A549 (cell line): ENCODE measurements at regions not wholly inside any gene's neighbourhood (a gene's known extent, or its start where the extent isn't known, plus 50 kb on each side); places are given as distances from the start of the nearest gene placed in this dataset.
A peak's percentile ranks its signal among the peaks of the same experiment; 100 is the strongest.

ENCODE experiments used
- ATAC-seq, 2 experiments: fragments of 200-7000 bp in 1 of 2; fragments of >200 bp in 1 of 2; cut with Nextera tagmentation in 1 of 2; cut with Tn5 transposase in 1 of 2; 3 replicates each; pipeline versions ENCODE4 v1.8.0 to v1.9.1; 2018 to 2020; ENCODE audit warnings: mild to moderate bottlenecking in 1 of 2, moderate library complexity in 1 of 2
- CTCF ChIA-PET: fragments of 300-600 bp; sonication (Branson Sonifier 250); formaldehyde crosslinking; extraction: SDS; loops from one replicate; lab custom pipeline; 2021; ENCODE audit warnings: antibody characterized with exemption, inconsistent platforms; lab: Yijun Ruan, JAX
- POLR2A ChIA-PET: fragments of 350-600 bp; formaldehyde crosslinking; extraction: SDS; loops from one replicate; lab custom pipeline; 2021; ENCODE audit warnings: antibody characterized with exemption, inconsistent platforms; lab: Yijun Ruan, JAX
- DNase-seq, 2 experiments: peaks; one replicate each; pipeline versions ENCODE4 v3.0.0 to v3.0.0-alpha.2; 2011 to 2016; ENCODE audit warnings: low read depth in 1 of 2, low spot score in 1 of 2
- FAIRE-seq: peaks from 2 replicates; lab custom pipeline; 2011; peaks lifted over from hg19 to GRCh38; lab: Jason Lieb, UNC
- H3K27ac ChIP-seq, 2 experiments: fragments of >200 bp; sonication (Bioruptor Twin); formaldehyde crosslinking; 3 replicates each; pipeline ENCODE4 v1.5.1; 2016 to 2017
- H3K4me1 ChIP-seq: fragments of >200 bp; sonication (Bioruptor Twin); formaldehyde crosslinking; 3 replicates; pipeline ENCODE4 v1.6.1; 2016
- H3K4me2 ChIP-seq: fragments of >200 bp; sonication (Bioruptor Twin); formaldehyde crosslinking; 3 replicates; pipeline ENCODE4 v1.6.1; 2016
- H3K4me3 ChIP-seq: fragments of >200 bp; sonication (Bioruptor Twin); formaldehyde crosslinking; 3 replicates; pipeline ENCODE4 v1.5.1; 2016
- H3K9me3 ChIP-seq: fragments of >200 bp; sonication (Bioruptor Twin); formaldehyde crosslinking; 3 replicates; pipeline ENCODE4 v1.6.1; 2016
- CHD2 ChIP-seq: fragments of 150-350 bp; IDR thresholded peaks from 2 replicates; pipeline ENCODE4 v1.6.1; 2014; ENCODE audit warnings: low read length; ENCODE audit not compliant: partially characterized antibody
- EHMT2 ChIP-seq: fragments of 200-600 bp; sonication (generic); IDR thresholded peaks from 2 replicates; pipeline ENCODE4 v1.6.1; 2016; ENCODE audit warnings: antibody characterized with exemption, low read depth, mild to moderate bottlenecking, moderate library complexity
- EP300 ChIP-seq, 2 experiments: fragments of >200 bp; sonication (Bioruptor Twin); formaldehyde crosslinking; IDR thresholded peaks; 2 replicates in 1 of 2; 3 replicates in 1 of 2; pipeline ENCODE4 v1.6.1; 2016 to 2017
- FOSB ChIP-seq: fragments of 250-450 bp; sonication (Bioruptor Pico); IDR thresholded peaks from 2 replicates; pipeline ENCODE4 v1.5.0; 2020; ENCODE audit warnings: mild to moderate bottlenecking, moderate library complexity
- HDAC2 ChIP-seq: fragments of 200-600 bp; sonication (generic); IDR thresholded peaks from 2 replicates; pipeline ENCODE4 v1.6.1; 2016
- HOXB13 ChIP-seq: fragments of 250-450 bp; sonication (Bioruptor Pico); IDR thresholded peaks from 2 replicates; pipeline ENCODE4 v1.5.0; 2020; ENCODE audit warnings: low read depth, mild to moderate bottlenecking, moderate library complexity
- JUNB ChIP-seq: fragments of >200 bp; sonication (Bioruptor Twin); formaldehyde crosslinking; IDR thresholded peaks from 2 replicates; pipeline ENCODE4 v1.6.1; 2016
- KDM1A ChIP-seq: fragments of 200-600 bp; sonication (generic); IDR thresholded peaks from 2 replicates; pipeline ENCODE4 v1.6.1; 2016; ENCODE audit warnings: low read depth, mild to moderate bottlenecking
- KDM5A ChIP-seq: fragments of 200-600 bp; sonication (generic); IDR thresholded peaks from 2 replicates; pipeline ENCODE4 v1.6.1; 2016; ENCODE audit warnings: antibody characterized with exemption, mild to moderate bottlenecking
- MAFK ChIP-seq: fragments of 450-650 bp; IDR thresholded peaks from 2 replicates; pipeline ENCODE4 v1.6.1; 2014; ENCODE audit not compliant: partially characterized antibody
- MAZ ChIP-seq: fragments of 150-350 bp; IDR thresholded peaks from 2 replicates; pipeline ENCODE4 v1.6.1; 2014; ENCODE audit warnings: antibody characterized with exemption, low read depth, low read length, borderline replicate concordance
- NFE2L2 ChIP-seq: fragments of 150-350 bp; conservative IDR thresholded peaks from 2 replicates; pipeline ENCODE4 v1.6.1; 2014; ENCODE audit warnings: low read length
- NR3C1 ChIP-seq: fragments of >200 bp; sonication (Bioruptor Twin); formaldehyde crosslinking; IDR thresholded peaks from 3 replicates; pipeline ENCODE4 v1.6.1; 2017
- POLR2AphosphoS2 ChIP-seq: conservative IDR thresholded peaks from 2 replicates; pipeline ENCODE4 v1.6.1; 2012; ENCODE audit warnings: low read length, improper control_type of control experiment, inconsistent platforms
- SMC3 ChIP-seq: fragments of >200 bp; sonication (Bioruptor Twin); formaldehyde crosslinking; IDR thresholded peaks from 3 replicates; pipeline ENCODE4 v1.6.1; 2018; ENCODE audit warnings: inconsistent platforms
- SREBF2 ChIP-seq: fragments of 450-650 bp; IDR thresholded peaks from 2 replicates; pipeline ENCODE4 v1.6.1; 2014; ENCODE audit warnings: mild to moderate bottlenecking, moderate library complexity
- TFCP2L1 ChIP-seq: fragments of 250-450 bp; sonication (Bioruptor Pico); IDR thresholded peaks from 2 replicates; pipeline ENCODE4 v1.5.0; 2021; ENCODE audit warnings: mild to moderate bottlenecking
- ZFP36 ChIP-seq: fragments of 450-650 bp; IDR thresholded peaks from 2 replicates; pipeline ENCODE4 v1.6.1; 2014; ENCODE audit warnings: borderline replicate concordance; ENCODE audit not compliant: partially characterized antibody
- ZSCAN20 ChIP-seq: fragments of 250-450 bp; sonication (Bioruptor Pico); IDR thresholded peaks from 2 replicates; pipeline ENCODE4 v1.8.0; 2022; ENCODE audit warnings: mild to moderate bottlenecking, moderate library complexity
- WGBS: methylation state at CpG from one replicate; pipeline ENCODE4 v1.1.6; 2017; ENCODE audit errors: missing lambda C conversion rate; 5-methylcytosine and 5-hydroxymethylcytosine counted together
- TF ChIP-seq, protein P1 (sequence below): IDR thresholded peaks from 2 replicates; pipeline ENCODE4 v1.6.1; 2012
- TF ChIP-seq, protein P2 (sequence below): fragments of 150-350 bp; IDR thresholded peaks from 2 replicates; pipeline ENCODE4 v1.6.1; 2014; ENCODE audit warnings: low read depth, mild to moderate bottlenecking, low read length
- TF ChIP-seq, protein P3 (sequence below): fragments of 450-650 bp; IDR thresholded peaks from 2 replicates; pipeline ENCODE4 v1.6.1; 2014; ENCODE audit warnings: antibody characterized with exemption

DNA sequence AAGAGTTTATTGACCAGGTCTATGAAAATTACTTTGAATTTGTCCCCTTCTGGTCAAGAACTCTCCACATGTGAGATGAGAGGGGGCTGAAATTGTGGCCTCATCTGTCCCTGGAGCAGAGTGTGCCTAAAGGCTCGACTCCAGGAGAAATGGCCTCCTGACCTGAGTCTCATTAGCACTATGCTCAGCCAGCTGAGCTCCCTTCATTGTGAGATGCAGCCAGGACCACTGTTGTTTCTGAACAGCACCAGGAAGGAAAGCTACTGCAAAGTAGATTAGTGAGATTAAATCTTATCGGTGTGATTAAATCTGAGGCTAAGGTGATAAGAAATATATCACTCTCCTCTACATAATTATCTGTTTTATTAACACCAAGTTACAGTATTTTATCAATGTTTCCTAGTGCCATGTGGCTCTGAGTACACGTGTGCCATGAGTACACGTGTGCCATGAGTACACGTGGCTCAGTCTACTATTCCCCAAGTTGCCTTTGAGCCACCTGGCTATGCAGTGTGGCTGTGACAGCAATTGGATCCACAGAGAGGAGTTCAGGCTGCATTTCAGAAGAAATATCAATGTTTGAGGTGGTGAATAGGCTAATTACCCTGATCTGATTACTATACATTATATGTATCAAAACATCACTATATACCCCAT is 126.9 kb downstream of the IPMK start:
- POLR2A ChIA-PET: no interaction called here
- DNase-seq (no peak), FAIRE-seq (no peak), ATAC-seq (no peak)
- Histone ChIP-seq H3K4me2 (no peak overlapping the region), H3K4me1 (no peaks in the 10 kb centered on the region), H3K27ac (no peak overlapping the region), H3K9me3 (0 out of 3 replicates have a peak, but pooled peaks cover 6% of the 10 kb centered on the region), H3K4me3 (no peak overlapping the region)
- TF ChIP-seq, protein P1, sequence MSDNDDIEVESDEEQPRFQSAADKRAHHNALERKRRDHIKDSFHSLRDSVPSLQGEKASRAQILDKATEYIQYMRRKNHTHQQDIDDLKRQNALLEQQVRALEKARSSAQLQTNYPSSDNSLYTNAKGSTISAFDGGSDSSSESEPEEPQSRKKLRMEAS: no peak
- no peak for TF ChIP-seq FOSB (CRISPR knock-in tag)
- TF ChIP-seq EP300 (IDR thresholded peaks at IDR 0.05): no peak
- no peak for TF ChIP-seq EHMT2
- TF ChIP-seq KDM5A: no peak
- TF ChIP-seq POLR2AphosphoS2: no peak
- no peak for TF ChIP-seq SREBF2
- TF ChIP-seq MAZ: no peak
- TF ChIP-seq MAFK: no peak
- no peak for TF ChIP-seq HOXB13 (CRISPR knock-in tag)
- no peak for TF ChIP-seq ZFP36
- no peak for TF ChIP-seq ZSCAN20 (CRISPR knock-in tag)
- TF ChIP-seq NFE2L2: no peak
- TF ChIP-seq CHD2: no peak
- TF ChIP-seq JUNB: no peak
- TF ChIP-seq HDAC2: no peak
- WGBS: 13% methylated on average over 5 of the region's 5 CpGs
- CTCF ChIA-PET: no interaction called here

DNA sequence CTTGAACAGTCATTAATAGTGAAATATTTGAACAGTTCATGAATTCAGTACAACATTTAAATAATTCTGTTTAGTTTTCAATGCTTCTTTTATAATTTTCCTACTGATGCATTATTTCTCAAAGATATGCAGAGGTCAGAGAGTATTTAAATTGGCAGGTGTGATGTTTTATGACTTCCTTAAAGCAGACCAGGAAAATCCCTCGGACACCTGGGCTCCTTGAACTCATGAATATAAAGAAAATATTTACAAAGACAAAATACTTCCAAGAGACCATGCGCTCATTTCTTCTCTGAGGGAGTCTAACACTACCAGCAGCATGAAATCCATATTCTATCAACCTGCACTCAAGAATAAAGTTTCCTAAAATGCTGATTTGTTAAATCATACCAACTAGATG is 127.6 kb downstream of the IPMK start:
- WGBS: 49% methylated on average over 2 of the region's 2 CpGs

DNA sequence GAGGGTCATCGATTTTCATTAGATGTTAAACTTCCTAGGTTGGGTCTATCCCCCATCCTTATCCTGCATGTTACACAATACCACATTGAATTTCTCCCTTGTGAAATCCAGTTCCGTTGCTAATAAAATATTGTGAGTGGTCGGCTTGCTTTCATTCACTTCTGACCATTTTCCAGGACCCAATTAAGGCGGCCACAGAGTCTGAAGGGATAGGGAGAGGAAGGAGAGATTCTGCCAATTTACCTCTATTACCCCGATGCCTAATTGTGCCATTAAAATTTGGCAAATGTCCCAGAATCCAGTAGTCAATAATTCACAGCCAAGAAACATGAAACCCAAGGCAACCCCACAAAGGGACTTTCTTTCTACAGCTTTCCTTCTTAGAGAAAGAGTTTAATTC is 129.9 kb downstream of the IPMK start:
- no peak overlapping the region for H3K4me3 ChIP-seq
- WGBS: 4% methylated on average over 5 of the region's 5 CpGs
- no peak for TF ChIP-seq SMC3
- TF ChIP-seq, all 56 proteins: peak for 0
- H3K4me2 ChIP-seq: no peak overlapping the region
- DNase-seq: no peak
- no peaks in the 10 kb centered on the region for H3K9me3 ChIP-seq
- ChIA-PET POLR2A (no interaction called here), CTCF (no interaction called here)
- FAIRE-seq: no peak
- no peak for ATAC-seq
- H3K4me1 ChIP-seq: no peaks in the 10 kb centered on the region
- H3K27ac ChIP-seq: no peak overlapping the region

More for the DNA sequence above, 127.6 kb downstream of the IPMK start:
- Histone ChIP-seq H3K4me1 (no peaks in the 10 kb centered on the region), H3K9me3 (0 out of 3 replicates have a peak, but pooled peaks cover 6% of the 10 kb centered on the region)
- POLR2A ChIA-PET: no interaction called here
- TF ChIP-seq NR3C1 (no peak), ZFP36 (no peak), KDM1A (no peak)
- TF ChIP-seq, protein P2, sequence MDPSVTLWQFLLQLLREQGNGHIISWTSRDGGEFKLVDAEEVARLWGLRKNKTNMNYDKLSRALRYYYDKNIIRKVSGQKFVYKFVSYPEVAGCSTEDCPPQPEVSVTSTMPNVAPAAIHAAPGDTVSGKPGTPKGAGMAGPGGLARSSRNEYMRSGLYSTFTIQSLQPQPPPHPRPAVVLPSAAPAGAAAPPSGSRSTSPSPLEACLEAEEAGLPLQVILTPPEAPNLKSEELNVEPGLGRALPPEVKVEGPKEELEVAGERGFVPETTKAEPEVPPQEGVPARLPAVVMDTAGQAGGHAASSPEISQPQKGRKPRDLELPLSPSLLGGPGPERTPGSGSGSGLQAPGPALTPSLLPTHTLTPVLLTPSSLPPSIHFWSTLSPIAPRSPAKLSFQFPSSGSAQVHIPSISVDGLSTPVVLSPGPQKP: no peak
- TF ChIP-seq, all 56 proteins: peak for 0
- DNase-seq (no peak), ATAC-seq (no peak), FAIRE-seq (no peak)
- CTCF ChIA-PET: no interaction called here
- no peak overlapping the region for H3K27ac ChIP-seq
- no peak overlapping the region for H3K4me3 ChIP-seq
- no peak overlapping the region for H3K4me2 ChIP-seq

DNA sequence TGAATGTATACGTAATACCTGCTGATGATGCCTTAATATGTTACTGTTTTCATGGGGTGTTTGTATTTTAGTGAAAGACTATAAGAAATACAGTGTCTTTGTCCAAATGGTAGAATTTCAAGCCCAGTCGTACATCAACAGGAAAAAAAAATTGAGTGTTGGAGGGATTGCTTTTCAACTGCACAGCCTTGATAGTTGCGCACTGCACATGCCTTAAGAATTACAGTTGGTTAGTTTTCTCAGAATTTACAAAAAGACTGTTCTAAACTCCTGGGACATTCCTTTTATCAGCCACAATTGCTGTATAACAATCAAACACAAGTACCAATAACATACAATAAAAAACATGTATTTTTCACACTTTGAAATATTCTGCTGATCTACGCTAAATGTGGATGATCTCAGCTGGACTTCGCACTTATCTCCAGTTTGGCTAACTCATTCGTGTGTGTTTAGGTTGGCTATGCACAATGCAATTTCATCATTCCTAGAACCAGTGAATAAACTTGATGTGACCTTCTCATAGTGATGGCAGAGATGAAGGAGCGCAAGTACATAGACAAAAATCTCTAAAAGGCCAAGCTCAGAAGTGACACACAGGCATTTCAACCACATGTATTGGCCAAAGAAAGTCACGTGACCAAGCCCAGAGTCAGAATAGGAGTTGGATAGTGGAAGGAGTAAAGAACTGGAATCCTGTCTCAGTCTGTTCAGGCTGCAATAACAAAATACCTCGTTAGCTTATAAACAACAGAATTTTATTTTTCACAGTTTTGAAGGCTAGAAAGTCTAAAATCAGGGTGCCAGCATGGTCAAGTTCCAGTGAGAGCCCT is 152.3 kb downstream of the IPMK start:
- ChIA-PET POLR2A (no interaction called here), CTCF (interaction anchor here (0.8 kb wide), 1 partner anchor 535 kb away, joined by 3 read pairs; no protein-coding TSS in a partner anchor)
- H3K4me3 ChIP-seq: no peak overlapping the region
- 42% methylated on average over 9 of the region's 9 CpGs for WGBS
- TF ChIP-seq, protein P3, sequence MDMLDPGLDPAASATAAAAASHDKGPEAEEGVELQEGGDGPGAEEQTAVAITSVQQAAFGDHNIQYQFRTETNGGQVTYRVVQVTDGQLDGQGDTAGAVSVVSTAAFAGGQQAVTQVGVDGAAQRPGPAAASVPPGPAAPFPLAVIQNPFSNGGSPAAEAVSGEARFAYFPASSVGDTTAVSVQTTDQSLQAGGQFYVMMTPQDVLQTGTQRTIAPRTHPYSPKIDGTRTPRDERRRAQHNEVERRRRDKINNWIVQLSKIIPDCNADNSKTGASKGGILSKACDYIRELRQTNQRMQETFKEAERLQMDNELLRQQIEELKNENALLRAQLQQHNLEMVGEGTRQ: peak; percentile 52
- no peak for TF ChIP-seq TFCP2L1 (CRISPR knock-in tag)
- no peaks in the 10 kb centered on the region for H3K4me1 ChIP-seq
- FAIRE-seq (no peak), DNase-seq (no peak), ATAC-seq (no peak)
- H3K27ac ChIP-seq: no peak overlapping the region
- no peak overlapping the region for H3K4me2 ChIP-seq
- H3K9me3 ChIP-seq: no peaks in the 10 kb centered on the region
